ENCODE measurements at regions not wholly inside any gene's neighbourhood (a gene's known extent, or its start where the extent isn't known, plus 50 kb on each side); places are given as distances from the start of the nearest gene placed in this dataset.
"Not testable (repeated sequence)": the region's sequence is repeated elsewhere in the genome, so short reads cannot be mapped to it uniquely, and the experiment has no call there.

DNA sequence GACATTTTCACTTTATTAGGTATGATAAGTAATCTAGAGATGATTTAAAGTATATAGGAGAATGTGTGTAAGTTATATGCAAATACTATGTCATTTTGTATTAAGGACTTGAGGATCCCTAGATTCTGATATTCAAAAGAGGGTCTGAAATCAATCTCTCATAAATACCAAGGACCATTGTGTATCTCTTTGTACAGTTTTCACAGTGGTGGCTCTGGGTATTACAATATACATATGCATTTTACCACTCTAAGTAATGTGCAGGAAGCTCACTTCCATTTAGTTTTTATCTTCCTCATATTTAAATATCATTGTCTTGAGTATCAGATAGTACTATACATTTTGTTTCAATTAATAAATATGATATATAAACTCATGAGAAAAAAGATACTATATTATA is 862.6 kb upstream of the PCDH20 start:
- no peak for DNase-seq

DNA sequence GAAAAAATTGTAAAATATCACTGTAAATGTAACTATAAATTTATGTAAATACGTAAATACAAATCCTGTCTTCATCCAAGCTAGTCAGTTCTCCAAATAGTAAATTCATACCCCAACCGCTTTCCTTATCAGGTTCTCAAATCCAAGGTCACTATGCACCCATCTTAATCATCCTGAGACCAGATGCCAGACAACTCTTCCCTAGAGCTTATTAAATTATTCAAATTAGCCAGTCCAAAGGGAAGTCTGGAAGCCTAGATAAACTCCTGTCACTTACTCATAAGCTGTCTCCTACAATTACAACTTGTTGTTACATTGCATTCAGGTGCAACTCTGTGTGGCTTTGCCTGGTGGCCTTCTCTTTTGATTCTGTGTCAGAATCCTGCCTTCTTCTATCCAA is 836.1 kb upstream of the PCDH20 start:
- DNase-seq, result no peak

DNA sequence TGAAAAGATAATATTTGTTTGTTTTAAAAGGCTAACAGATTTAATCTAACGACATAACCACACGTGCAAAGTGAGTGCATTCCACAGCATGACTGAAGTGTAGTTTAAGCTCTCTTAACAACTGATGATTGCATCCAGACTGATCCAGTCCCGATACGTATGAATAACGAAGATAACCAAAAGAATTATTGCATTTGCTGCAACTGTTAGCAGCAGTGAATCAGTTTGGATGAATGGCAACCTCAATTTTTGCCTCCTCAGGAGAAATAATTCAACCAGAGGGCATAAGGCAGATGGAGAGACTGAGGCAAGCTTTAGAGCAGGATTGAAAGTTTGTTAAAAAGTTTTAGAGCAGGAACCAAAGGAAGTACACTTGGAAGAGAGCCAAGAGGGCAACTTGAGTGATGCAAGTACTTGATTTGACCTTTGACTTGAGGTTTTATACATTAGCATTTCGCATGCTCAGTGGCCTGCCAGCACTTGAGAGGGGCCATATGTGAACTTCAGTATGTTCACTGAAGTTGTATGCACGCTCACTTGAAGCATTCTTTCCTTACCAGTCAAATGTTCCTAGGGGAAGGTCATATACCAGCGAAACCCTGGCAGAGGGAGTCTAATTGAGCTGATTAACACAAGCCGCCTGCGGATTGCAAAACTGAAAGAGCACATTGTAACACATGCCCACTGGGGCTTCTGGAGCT is 835.0 kb upstream of the PCDH20 start:
- no peak for DNase-seq

DNA sequence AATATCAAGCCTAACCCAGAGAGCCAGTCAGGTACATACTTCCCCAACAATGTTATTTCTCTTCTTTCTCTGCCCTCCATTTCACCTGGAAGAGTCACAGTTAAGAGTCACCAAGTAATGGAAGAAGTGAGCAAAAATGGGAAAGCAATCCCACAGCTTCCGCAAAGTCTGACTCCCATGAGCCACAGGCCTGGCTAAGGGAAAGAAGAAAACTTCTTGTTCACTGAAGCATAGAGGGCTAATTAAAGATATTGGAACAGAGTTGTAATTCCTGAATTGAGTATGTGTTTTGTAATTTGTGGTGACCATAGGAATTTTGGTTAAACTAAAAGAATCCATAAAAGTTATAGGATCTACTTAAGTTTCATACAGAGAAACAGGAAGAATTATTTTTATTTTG is 830.9 kb upstream of the PCDH20 start:
- DNase-seq, result no peak

DNA sequence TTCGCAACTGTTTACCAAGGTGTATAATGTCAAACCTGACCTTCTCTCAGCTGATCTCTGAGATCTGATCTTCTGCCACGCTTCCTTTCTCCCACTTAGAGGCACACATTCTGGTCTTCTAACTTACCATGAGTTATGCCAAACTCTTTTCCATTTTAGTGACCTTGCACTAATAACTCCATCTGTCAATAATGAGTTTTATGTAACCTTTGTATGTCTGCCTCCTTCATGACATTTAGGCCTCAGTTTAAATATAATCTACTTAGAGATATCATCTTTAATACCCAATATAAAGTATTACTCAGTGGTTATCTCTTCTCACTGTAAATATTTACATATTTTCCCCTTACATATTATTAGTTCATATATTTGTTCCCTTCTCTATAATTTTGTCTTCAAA is 827.5 kb upstream of the PCDH20 start:
- no peak for DNase-seq

DNA sequence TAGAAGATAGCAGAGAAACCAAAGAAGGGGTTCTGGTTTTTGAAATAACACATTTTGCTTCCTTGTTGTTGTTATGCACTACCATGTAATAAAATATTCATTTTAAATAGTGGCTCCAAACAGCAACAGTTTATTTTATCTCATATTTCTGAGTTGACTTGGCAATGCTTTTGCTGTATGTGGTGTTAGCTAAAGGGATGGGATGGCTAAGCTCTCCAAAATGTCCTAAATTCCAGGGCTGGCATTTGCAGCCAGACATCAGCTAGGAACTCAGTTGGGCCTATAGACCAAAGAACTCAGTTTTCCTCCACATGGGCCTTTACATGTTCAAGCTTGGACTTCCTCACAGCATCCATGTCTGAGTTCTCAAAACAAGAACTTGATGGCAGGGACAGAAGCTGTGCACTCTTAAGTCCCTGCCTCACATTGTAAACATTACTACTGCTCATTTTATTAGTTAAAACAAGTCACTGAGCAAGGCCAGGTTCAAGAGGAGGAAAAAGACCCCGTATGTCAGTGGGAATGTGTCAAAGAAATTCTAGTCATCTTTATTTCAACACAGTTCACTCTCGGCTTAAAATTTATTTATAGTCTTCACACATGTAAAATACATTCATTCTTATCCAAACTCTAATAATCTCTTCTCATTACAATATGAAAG is 819.3 kb upstream of the PCDH20 start:
- DNase-seq, result no peak

DNA sequence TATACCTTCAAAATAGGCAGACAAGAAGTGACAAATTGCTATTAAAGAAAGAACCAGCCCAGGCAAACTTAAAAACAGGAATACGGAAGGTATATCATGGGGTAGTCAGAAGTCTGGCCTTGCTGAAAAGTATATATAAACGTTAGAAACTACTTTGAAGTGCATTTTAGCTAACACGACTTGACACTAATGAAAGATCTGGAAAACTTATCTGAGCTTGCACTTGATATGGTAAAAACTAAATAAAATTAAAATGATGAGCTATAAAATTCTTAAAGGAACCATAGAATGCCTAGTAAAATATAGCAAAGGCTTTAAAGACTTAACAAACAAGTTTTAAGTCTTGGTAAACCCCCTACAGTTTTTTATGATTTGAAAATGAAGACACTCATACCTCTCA is 795.3 kb upstream of the PCDH20 start:
- DNase-seq, result no peak

DNA sequence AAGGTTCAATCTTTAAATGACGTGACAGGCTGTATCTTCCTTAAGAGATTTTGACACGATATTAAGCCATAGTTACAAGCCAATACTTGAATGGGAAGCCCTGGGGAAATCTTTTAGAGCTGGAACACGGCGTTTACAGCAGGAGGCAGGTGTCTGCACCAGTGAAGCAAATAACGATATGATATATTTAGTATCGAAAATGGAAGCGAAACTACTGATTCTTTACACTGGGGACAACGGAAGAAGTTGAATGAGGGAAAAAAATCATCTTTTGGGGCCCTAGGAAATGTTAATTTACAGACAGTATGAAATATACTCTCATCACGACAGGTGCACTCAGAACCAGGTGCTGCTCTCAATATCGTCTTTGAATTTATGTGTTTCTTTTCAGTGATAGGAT is 793.9 kb upstream of the PCDH20 start:
- DNase-seq, result no peak

DNA sequence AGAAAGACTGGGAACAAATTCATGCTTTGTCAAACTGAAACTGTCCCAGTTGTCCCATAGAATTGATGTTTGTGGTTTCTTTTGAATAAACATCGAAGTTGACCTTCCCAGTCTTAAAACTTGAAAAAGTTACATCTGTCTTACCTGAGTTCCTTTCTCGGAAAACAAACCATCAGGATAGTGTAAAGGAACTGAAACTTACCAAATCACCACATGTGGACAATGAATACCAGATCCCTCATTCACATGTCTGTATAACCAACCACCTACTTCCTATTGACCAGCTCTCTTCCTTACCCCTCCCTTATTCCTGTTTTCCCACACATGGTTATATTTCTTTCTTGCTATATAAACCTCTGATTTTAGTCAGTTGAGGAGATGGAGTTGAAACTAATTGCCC is 791.7 kb upstream of the PCDH20 start:
- no peak for DNase-seq

DNA sequence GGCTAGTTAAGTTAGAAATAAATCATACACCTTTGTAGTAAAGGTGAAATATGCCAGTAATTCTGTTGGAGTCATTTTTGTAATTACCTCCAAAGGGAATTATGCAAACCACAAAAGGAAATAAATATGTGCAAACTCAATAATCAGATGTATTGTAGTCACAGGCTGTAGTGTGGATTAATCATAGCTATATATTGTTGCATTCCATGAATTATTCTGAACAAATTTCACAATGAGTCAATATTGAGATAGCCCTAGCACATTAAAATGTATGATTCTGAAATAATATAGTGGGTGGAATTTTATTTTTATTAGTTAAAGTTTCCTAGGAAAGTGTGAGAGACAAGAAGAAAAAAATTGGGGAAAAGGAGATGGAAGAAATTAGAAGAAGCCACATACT is 790.5 kb upstream of the PCDH20 start:
- DNase-seq, result no peak

DNA sequence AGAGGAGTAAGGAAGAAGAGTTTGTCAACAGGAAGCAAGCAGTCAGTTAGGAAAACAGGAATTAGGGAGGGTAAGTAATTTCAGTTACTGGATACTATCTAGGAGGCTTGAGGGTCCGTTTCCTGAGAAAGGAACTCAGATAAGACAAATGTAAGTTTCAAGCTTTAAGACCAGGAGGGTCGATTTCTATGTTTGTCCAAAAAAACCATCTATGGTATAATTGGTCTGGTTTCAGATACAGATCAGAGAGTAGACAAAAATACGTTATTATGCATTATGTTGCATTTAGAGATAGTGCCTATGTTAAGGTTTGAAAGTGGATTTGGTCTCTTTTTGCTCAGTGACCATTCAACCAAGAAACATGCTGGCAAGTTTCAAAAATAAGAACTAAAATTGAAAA is 789.6 kb upstream of the PCDH20 start:
- no peak for DNase-seq

DNA sequence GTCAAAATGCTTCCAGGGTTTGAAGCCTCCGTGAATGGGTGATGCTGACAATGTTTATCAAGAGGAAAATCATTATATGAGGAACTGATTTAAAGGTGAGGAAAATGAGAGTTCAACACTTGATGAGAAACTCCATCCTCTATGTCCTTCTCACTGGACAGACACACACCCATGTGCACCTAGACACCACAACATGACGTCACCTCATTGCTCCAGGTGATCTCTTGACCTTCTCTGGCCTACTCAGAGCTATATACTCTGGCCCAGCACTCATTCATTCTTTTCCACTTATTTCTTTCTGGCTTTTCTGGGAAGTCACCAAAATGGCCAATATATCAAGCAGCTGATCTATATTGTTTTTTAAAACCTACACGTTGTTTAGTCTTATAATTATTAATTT is 778.7 kb upstream of the PCDH20 start:
- no peak for DNase-seq

DNA sequence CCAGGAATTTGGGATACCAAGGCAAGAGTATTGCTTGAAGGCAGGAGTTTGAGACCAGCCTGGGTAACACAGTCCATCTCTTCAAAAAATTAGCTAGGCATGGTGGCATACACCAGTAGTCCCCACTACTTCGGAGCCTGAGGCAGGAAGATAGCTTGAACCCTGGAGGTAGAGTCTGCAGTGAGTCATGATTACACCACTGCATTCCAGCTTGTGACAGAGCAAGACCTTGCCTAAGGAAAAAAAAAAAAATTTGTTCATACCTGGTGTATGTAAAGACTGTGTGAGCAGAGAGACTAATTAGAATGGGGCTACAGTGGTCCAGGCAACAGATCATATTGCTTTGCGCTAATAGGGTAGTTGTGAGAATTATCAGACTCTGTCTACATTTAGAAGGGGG is 778.3 kb upstream of the PCDH20 start:
- no peak for DNase-seq

DNA sequence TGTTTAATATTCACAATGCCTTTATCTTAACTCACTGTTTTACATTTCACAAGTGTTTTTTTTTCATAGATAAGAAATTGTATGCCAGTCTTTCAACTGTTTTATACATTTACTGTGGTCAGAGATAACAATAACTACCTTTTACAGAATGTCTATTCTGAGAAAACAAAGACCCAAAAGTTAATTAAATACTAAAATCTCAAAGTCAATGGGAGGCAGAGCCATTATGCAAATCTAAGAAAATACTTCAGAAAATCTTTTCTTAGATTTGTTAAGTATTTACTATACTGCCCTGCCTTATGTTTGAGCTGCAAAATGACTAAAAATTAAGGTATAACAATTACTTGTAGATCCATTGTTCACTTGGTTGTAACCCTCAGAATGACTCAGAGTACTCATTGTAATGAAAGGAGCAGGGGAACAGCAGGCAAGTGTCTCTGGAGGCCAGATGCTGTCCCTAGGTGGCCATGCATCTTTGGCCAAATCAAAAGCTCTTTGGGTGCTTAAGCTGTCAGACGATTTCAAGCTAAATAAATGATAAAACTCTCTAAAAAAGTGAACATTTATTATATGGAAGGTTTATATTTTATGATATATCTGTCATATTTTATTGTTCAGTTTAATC is 770.1 kb upstream of the PCDH20 start:
- DNase-seq, result no peak

DNA sequence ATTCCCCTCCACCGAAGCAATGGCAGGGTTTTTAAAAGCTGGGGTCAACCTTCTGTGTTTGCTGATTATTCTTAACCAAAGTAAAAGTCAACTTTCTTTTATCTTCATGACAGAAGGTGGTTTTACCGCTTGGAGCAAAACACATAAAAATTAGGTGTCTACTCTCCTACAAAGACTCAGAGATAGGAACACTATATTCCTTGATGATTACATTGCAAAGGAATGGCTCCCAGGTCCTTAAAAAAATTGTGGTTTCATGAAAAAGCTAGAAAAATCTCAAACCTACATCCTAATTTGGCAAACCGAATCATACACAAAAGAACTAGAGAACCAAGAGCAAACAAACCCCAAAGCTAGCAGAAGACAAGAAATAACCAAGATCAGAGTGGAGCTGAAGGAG is 760.4 kb upstream of the PCDH20 start:
- no peak for DNase-seq

DNA sequence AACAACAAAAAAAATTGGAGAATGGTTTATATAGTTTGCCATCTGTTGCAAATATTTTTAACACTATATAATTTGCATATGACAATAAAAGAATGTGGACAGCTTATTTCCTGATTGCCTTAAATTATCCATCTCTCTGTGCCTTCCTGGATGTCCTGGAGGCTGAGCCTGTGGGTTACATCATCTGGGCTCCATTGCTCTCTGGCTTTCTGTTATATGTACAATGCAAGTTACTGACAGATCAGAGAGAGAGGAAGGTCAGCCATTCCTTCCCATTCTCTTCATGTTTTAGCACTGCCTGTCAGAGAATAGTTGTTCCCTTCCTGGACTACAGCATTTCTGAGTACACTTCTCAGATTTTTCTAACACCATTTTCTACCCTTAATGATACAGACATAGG is 758.3 kb upstream of the PCDH20 start:
- DNase-seq, result no peak

DNA sequence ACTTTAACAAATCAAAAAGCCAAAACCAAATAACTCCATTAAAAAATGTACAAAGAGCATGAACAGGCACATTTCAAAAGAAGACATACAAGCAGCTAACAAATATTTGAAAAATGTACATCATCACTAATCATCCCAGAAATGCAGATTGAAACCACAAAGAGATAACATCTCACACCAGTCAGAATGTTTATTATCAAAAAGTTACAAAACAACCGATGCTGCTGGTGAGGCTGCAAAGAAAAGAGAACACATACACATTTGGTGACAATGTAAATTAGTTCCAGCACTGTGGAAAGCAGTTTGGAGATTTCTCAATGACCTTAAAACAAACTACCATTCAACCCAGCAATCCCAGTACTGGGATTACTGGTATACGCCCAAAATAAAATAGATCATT is 756.0 kb upstream of the PCDH20 start:
- no peak for DNase-seq

DNA sequence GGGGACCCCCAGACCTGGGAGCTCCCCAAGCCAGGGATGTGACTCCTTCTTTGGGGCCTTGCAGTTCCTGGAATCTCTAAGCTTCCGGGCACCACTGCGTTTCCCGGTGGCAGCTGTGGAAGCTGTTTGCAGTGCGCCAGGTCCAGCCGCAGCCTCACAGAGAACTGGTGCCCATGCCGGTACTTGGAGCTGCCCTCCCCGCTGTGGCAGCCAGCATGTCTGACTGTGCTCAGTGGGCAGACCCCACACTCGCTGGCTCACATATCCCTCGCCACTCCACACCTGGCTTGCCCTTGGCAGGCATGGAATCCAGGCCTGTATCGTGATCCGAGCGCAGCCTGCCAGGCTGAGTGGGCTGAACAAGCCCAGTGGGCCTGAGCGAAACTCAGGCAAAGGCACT is 753.2 kb upstream of the PCDH20 start:
- no peak for DNase-seq

DNA sequence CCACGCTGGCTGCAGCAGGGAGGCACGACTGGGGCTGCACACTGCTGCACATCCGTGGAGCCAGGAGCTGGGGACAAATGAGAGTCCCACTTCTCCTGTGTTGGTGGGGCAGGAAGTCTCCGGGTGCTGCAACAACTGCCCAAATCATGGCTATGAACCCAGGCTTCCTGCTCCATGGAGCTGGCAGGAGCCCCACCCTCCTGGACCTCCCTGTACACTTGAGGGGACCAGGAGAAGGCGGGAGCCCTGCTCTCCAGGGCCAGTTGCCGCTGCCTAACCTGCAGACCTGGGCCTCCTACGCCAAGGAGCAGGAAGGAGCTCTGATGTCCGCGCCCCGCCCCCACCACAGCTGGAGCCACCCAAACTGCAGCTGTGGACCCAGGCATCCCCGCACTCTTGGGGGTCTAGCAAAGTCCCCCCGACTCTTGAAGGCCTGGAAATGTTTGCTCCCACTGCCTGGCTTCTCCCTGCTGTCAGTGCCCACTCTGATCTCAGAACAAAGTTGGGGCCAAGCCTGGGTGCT is 752.1 kb upstream of the PCDH20 start:
- DNase-seq, result no peak

DNA sequence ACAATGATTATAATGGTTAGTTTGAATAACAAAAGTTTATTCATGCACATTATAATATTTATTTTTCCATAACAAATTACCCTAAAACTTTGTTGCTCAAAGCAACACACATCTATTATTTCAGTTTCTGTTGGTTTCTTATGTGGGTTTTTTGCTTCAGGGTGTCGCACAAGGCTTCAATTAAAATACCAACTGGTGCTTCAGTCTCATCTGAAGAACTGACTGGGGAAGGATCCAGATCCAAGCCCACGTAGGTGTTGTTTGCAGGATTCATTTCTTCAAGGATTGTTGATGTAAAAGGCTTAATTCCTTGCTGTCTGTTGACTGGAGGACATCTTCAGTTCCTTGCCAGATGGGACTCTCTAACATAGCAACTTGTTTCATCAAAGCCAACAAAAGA is 747.2 kb upstream of the PCDH20 start:
- no peak for DNase-seq

DNA sequence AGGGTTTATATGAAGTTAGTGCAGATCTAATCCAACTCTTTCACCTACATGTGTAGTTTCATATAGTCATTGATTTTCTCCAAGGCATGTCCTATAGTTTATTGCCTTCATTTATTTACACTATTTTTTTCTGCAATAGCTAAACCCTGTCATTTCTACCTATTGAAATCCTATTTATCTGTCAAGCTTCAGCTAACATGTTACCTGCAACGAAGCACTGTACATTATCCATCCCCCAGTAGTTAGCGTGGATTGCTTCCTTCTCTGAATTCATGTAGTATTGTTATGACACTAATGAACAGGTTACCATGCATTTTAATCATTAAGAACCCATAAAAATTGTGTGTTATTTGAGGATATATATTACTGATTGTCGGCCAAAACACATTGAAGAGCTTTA is 742.9 kb upstream of the PCDH20 start:
- DNase-seq, result no peak

DNA sequence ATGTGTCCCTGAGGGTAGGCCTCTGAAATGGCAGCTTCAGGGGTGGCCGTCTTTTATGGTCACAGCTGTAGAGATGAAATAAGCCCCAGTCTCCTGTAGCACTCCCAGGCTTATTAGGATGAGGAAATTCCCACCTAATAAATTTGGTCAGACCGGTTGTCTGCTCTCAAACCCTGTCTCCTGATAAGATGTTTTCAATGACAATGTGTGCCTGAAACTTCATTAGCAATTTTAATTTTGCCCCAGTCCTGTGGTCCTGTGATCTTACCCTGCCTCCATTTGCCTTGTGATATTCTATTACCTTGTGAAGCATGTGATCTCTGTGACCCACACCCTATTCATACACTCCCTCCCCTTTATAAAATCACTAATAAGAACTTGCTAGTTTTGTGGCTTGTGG is 736.1 kb upstream of the PCDH20 start:
- not testable (repeated sequence) for DNase-seq

DNA sequence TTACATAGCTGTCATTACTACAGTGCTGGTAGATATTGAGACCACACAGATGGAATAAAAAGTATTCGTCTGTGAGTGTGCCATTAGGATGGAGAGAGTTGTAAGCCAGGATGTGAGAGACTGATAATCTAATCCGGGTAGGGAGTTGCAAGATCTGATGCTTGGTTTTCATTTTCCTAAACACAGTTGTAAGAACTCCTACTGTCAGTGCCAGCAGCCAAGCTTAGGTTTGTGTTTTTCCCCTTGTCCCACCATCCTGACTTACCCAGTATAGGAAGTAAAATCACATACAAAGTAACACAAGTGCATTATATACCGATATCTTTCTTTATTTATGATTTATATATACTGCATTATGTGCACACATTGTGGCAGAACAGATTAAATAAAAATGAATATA is 726.4 kb upstream of the PCDH20 start:
- DNase-seq, result no peak

DNA sequence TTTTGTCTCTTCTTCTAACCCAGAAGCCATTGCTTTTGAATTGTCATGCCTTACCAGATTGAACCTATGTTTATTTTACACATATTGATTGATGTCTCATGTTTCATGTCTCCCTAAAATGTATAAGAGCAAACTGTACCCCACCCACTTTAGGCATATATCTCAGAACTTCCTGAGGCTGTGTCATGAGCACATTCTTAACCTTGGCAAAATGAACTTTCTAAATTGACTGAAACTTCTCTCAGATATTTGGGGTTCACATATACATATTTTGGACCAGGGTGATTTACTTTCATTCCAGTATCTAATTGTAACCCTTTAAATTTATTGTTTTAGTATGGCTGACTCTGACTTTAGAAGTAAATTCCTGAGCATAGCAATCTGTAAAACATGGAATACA is 723.9 kb upstream of the PCDH20 start:
- no peak for DNase-seq
